ENCODE measurements at regions not wholly inside any gene's neighbourhood (a gene's known extent, or its start where the extent isn't known, plus 50 kb on each side); places are given as distances from the start of the nearest gene placed in this dataset.

DNA sequence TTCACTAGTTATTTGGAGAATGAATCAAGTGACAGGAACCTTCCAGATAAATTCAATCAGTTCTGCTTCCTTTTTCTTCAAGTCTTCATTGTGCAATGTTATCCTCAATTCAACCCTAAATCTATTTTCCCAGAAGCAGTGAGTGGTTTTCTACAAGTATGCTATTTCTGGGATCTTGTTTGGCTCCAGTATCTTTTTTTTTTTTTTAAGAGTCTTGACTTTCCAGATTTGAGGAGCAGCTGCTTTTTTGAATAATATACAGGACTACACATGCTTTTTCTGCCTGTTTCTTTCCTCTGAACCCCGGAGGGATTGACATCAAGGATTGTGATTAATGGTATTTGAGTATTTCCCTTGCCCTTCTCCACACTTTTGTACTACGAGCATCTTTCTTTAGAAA lies 339.2 kb upstream of the JAG1 start:
- TF ChIP-seq CTCF (IDR thresholded peaks at IDR 0.05; ENCODE audit: poor library complexity, severe bottlenecking) (no peak), EP300 (conservative IDR thresholded peaks at IDR 0.05; ENCODE audit: poor library complexity, severe bottlenecking) (no peak), EZH2 (IDR thresholded peaks at IDR 0.05; ENCODE audit: borderline replicate concordance, insufficient read depth, low read length, poor library complexity, severe bottlenecking) (no peak)
- Histone ChIP-seq H3K4me3 (ENCODE audit: low read length) (no peak overlapping the region), H4K20me1 (ENCODE audit: insufficient read depth) (no peaks in the 10 kb centered on the region), H3K4me2 (ENCODE audit: low read length) (no peak overlapping the region), H3K79me2 (replicated peaks; ENCODE audit: insufficient read depth, low read length) (no peaks in the 10 kb centered on the region), H3K36me3 (ENCODE audit: insufficient read depth, low read length) (no peaks in the 10 kb centered on the region), H3K27ac (ENCODE audit: low read length) (no peak overlapping the region), H2AFZ (ENCODE audit: low read depth, low read length) (no peak overlapping the region), H3K9me3 (ENCODE audit: low read length) (no peaks in the 10 kb centered on the region), H3K9ac (ENCODE audit: low read length) (no peak overlapping the region), H3F3A (ENCODE audit: insufficient read depth, low read length, poor library complexity, severe bottlenecking) (no peaks in the 10 kb centered on the region), H3K27me3 (ENCODE audit: insufficient read depth, low read depth, low read length) (no peaks in the 10 kb centered on the region), H3K9me2 (ENCODE audit: insufficient read depth, low read length) (no peaks in the 10 kb centered on the region)

DNA sequence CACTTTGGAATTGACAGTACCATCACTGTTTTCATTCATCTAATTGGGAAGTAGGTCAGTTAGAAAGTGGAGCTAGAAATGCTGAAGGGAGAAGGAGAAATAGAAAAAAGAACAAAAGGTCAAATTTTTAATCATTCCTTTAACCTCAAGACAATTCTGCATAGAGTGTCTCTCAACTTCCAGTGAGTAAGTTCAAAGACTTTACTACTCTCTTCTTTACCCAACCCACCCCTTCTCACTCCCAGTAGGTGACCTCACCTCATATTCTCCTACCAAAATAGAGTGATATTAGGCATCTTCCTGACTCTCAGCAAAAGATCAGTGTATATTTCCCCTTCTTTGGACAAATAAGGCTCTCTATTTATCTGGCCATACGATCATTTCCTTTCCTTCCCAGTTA lies 340.0 kb upstream of the JAG1 start:
- no peaks in the 10 kb centered on the region for H3F3A ChIP-seq (ENCODE audit: insufficient read depth, low read length, poor library complexity, severe bottlenecking)

More for the DNA sequence above, 340.0 kb upstream of the JAG1 start:
- Histone ChIP-seq H4K20me1 (ENCODE audit: insufficient read depth) (no peaks in the 10 kb centered on the region), H3K9ac (ENCODE audit: low read length) (no peak overlapping the region), H3K79me2 (replicated peaks; ENCODE audit: insufficient read depth, low read length) (no peaks in the 10 kb centered on the region), H3K9me3 (ENCODE audit: low read length) (no peaks in the 10 kb centered on the region), H3K36me3 (ENCODE audit: insufficient read depth, low read length) (no peaks in the 10 kb centered on the region), H2AFZ (ENCODE audit: low read depth, low read length) (no peak overlapping the region), H3K4me2 (ENCODE audit: low read length) (no peak overlapping the region), H3K4me3 (ENCODE audit: low read length) (no peak overlapping the region), H3K27me3 (ENCODE audit: insufficient read depth, low read depth, low read length) (no peaks in the 10 kb centered on the region), H3K27ac (ENCODE audit: low read length) (no peak overlapping the region), H3K9me2 (ENCODE audit: insufficient read depth, low read length) (no peaks in the 10 kb centered on the region)
- TF ChIP-seq SMC3 (conservative IDR thresholded peaks at IDR 0.05; ENCODE audit: poor library complexity), result no peak
- TF ChIP-seq MXI1 (conservative IDR thresholded peaks at IDR 0.05; ENCODE audit: poor library complexity, severe bottlenecking), result no peak
- TF ChIP-seq EP300 (conservative IDR thresholded peaks at IDR 0.05; ENCODE audit: poor library complexity, severe bottlenecking), result no peak
- no peak for TF ChIP-seq TAF1 (IDR thresholded peaks at IDR 0.05; ENCODE audit: low read depth)
- no peak for TF ChIP-seq RAD21 (conservative IDR thresholded peaks at IDR 0.05)
- no peak for TF ChIP-seq CTCF (IDR thresholded peaks at IDR 0.05; ENCODE audit: poor library complexity, severe bottlenecking)
- TF ChIP-seq POLR2AphosphoS5 (IDR thresholded peaks at IDR 0.05), result no peak
- TF ChIP-seq EZH2 (IDR thresholded peaks at IDR 0.05; ENCODE audit: borderline replicate concordance, insufficient read depth, low read length, poor library complexity, severe bottlenecking), result no peak
- TF ChIP-seq REST (IDR thresholded peaks at IDR 0.05; ENCODE audit: borderline replicate concordance), result no peak

All from neural cell (in vitro differentiated cells).